ENCODE measurements at regions not wholly inside any gene's neighbourhood (a gene's known extent, or its start where the extent isn't known, plus 50 kb on each side); places are given as distances from the start of the nearest gene placed in this dataset.

DNA sequence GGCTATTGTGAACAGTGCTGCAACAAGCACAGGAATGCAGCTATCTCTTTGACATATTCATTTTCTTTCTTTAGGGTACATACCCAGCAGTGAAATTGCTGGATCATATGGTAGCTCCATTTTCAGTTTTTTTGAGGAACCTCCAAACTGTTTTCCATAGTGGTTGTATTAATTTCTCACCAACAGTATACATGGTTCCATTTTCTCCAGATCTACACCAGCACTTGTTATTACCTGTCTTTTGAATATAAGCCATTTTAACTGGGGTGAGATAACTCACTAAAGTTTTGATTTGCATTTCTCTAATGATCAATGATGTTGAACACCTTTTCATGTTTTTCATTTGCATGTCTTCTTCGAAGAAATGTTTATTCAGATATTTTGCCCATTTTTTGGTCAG lies 241.1 kb upstream of the AGTR2 start:
- no peak for DNase-seq (ENCODE audit: insufficient read length)
- FAIRE-seq, result peak; percentile 46
- TF ChIP-seq TAF1 (IDR thresholded peaks at IDR 0.05; ENCODE audit: borderline replicate concordance, low read depth, low read length) (no peak), POLR2A (IDR thresholded peaks at IDR 0.05; ENCODE audit: low read depth, low read length) (no peak), POLR2AphosphoS5 (IDR thresholded peaks at IDR 0.05; ENCODE audit: low read depth, low read length) (no peak)

DNA sequence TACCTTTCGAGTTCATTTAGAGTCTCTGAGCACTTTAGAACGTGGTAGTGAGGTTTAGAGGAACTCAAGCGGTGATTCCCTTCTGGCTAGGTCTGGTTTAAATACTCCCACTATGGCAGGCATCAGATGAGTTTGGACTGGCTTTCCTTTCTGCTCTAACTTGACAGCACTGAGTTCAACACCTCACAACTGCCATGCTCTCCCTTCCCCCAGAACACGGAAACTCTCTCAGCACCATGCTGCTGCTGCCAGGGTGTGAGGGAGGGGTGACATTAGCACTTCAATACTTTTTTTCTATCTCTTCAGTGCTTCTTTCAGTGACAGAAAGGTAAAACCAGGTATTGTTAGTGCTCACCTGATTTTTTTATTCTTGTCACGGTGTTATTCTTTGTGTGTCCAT lies 234.5 kb upstream of the AGTR2 start:
- TF ChIP-seq TAF1 (IDR thresholded peaks at IDR 0.05; ENCODE audit: borderline replicate concordance, low read depth, low read length) (no peak), POLR2AphosphoS5 (IDR thresholded peaks at IDR 0.05; ENCODE audit: low read depth, low read length) (no peak), POLR2A (IDR thresholded peaks at IDR 0.05; ENCODE audit: low read depth, low read length) (no peak)
- no peak for FAIRE-seq

DNA sequence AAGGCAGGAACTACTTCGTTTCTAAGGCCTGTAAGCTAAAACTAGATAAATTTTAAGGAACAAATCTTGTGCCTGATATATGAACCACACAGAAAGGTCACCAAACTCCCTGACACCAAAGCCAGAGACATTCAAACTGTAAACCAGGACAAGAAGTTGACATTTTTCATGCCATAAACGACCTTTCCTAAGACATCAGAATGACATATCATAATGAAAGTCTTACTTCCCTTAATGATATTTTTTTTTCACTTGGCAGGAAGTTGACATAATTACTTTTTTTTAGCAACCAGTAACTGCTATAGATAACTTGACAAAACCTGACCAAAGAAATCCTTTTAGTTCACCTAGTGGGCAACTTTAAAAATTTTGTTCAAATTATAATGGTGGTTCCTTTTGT lies 231.5 kb upstream of the AGTR2 start:
- FAIRE-seq (peak; percentile 79), DNase-seq (ENCODE audit: insufficient read length) (no peak)

More for the DNA sequence above, 234.5 kb upstream of the AGTR2 start:
- no peak for DNase-seq (ENCODE audit: insufficient read length)

DNA sequence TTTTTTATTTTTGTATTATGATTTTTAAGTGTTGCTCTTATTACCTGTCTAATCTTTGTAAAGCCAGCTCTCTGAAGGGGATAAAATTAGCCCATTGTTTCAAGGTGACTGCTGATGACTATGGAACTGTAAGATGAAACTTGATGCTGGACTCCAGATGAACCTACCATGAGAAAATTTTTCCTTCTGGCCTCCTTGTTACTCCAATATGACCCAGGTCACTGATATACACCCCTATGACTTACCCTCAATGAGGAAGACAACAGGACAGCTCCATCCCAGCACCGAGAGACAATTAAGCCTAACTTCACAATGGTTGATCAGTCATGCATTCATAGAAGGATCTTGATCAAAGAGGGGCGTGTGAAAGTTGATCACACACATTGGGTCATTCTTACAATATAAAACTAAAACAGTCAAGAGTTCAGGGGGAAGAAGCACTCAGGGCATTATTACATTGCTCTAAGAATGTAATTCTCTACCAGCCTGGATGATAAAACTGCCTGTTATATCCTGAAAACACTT lies 230.8 kb upstream of the AGTR2 start:
- TF ChIP-seq TAF1 (IDR thresholded peaks at IDR 0.05; ENCODE audit: borderline replicate concordance, low read depth, low read length) (no peak), POLR2A (IDR thresholded peaks at IDR 0.05; ENCODE audit: low read depth, low read length) (no peak), POLR2AphosphoS5 (IDR thresholded peaks at IDR 0.05; ENCODE audit: low read depth, low read length) (no peak)
- no peak for DNase-seq (ENCODE audit: insufficient read length)
- FAIRE-seq, result peak; percentile 79

More for the DNA sequence above, 231.5 kb upstream of the AGTR2 start:
- TF ChIP-seq POLR2AphosphoS5 (IDR thresholded peaks at IDR 0.05; ENCODE audit: low read depth, low read length), result no peak
- no peak for TF ChIP-seq TAF1 (IDR thresholded peaks at IDR 0.05; ENCODE audit: borderline replicate concordance, low read depth, low read length)
- no peak for TF ChIP-seq POLR2A (IDR thresholded peaks at IDR 0.05; ENCODE audit: low read depth, low read length)

DNA sequence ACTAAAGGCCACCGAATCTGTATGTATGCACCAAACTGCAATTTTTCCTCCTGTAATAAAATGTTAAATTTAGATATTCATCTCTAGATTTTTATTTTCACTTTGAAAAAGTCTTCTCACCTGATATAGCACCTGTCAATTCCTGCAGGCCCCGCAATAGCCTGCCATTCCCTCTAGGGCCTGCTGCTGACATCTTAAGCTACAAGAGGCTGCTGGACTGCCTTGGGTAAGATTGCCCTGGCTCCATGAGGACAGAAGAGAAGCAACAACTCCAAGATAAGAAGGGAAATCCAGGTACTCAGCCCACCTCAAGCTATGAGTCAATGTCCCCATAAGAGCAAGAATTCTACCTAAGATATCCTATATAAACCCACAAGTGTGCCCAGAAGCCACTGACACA lies 230.2 kb upstream of the AGTR2 start:
- no peak for TF ChIP-seq POLR2A (IDR thresholded peaks at IDR 0.05; ENCODE audit: low read depth, low read length)
- no peak for DNase-seq (ENCODE audit: insufficient read length)
- no peak for FAIRE-seq

DNA sequence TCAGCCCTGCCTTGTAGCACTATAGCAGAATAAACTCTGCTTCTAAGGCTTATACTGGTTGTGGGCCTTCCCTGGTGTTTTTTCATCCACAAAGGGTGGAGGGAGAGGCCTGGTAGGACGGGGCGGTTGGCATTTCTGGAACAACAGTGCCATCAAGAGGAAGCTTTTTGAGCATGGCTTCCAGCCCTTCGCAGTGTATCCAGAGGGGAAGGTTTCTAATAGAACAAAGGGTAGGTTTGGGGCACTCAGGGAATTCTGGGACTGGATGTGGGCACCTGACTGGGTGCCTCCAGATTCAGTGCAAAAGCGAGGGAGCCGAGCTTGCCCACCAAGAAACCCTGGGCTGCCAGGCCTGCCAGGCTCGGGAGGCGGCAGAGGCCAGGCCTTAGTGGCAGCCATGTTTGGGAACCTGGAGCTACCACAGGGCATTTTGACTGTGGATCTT lies 229.6 kb upstream of the AGTR2 start:
- peak; percentile 82 for FAIRE-seq

DNA sequence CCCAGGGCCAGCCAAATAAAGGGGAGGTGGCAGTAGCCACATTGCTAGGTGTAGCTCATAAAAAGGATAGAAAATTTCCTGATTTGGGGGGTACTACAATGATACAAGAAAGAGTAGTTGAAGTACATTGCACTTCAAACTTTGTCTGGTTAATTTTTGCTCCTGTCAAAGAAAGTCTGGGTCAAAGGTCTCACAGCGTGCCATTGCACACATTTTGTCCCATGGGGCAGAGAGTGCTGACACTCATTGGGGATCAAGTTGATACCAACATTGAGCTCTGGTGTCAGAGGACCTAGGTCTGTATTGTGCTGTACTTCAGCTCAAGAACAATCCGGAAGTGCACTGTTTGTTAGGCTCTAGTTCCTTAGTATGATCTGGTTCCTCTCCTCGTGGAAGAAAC lies 229.2 kb upstream of the AGTR2 start:
- TF ChIP-seq POLR2AphosphoS5 (IDR thresholded peaks at IDR 0.05; ENCODE audit: low read depth, low read length), result no peak
- TF ChIP-seq POLR2A (IDR thresholded peaks at IDR 0.05; ENCODE audit: low read depth, low read length), result no peak
- FAIRE-seq, result no peak
- DNase-seq (ENCODE audit: insufficient read length), result no peak

More for the DNA sequence above, 229.6 kb upstream of the AGTR2 start:
- TF ChIP-seq POLR2AphosphoS5 (IDR thresholded peaks at IDR 0.05; ENCODE audit: low read depth, low read length) (no peak), POLR2A (IDR thresholded peaks at IDR 0.05; ENCODE audit: low read depth, low read length) (no peak), TAF1 (IDR thresholded peaks at IDR 0.05; ENCODE audit: borderline replicate concordance, low read depth, low read length) (no peak)
- DNase-seq (ENCODE audit: insufficient read length), result no peak

DNA sequence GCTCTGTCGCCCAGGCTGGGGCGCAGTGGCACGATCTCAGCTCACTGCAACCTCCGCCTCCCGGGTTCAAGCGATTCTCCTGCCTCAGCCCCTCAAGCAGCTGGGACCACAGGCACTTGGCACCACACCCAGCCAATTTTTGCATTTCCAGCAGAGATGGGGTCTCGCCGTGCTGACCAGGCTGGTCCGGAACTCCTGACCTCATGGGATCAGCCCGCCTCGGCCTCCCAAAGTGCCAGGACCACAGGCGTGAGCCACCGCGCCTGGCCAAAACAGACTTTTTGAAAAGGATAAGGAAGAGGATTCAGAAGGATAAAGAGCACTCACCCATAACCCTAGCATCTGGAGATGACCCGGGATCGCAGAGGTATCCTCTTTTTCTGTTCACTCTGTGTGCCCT lies 224.5 kb upstream of the AGTR2 start:
- TF ChIP-seq TAF1 (IDR thresholded peaks at IDR 0.05; ENCODE audit: borderline replicate concordance, low read depth, low read length), result no peak
- no peak for TF ChIP-seq POLR2A (IDR thresholded peaks at IDR 0.05; ENCODE audit: low read depth, low read length)
- TF ChIP-seq POLR2AphosphoS5 (IDR thresholded peaks at IDR 0.05; ENCODE audit: low read depth, low read length), result no peak
- no peak for FAIRE-seq

DNA sequence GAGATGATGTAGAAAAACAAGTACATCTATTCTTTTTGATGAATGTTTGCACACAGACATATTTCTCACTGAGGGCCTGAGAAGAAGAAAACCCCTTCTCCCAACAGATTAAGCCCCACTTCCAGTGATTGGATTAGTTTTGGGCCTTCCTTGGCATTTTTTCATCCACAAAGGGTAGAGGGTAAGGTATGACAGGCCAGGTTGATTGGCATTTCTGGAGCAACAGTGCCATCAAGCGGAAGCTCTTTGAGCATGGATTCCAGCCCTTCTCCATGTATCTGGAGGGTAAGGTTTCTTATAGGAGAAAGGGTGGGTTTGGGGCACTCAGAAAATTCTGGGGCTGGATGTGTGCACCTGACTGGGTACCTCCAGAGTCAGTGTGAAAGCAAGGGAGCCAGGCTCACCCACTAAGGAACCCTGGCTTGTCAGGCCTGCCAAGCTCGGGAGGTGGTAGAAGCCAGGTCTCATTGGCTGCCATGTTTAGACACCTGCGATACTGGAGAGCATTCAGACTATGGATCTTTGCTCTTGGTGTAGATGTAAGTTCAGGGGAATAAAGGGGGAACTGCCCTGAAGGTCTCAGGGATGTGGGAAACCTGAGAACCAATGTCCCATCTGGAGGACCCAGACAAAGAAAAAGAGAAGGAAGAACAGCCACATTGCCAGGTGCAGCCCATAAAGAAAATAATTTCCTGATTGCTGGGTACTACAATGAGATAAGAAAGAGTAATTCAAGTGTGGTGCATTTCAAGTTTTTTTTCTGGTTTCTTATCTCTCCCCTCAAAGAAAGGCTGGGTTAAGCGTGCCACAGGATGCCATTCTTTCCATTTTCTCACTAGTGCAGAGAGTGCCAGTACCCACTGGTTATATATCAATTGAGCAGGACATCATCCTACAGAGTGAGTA lies 222.3 kb upstream of the AGTR2 start:
- FAIRE-seq (peak; percentile 82), DNase-seq (ENCODE audit: insufficient read length) (no peak)
- TF ChIP-seq TAF1 (IDR thresholded peaks at IDR 0.05; ENCODE audit: borderline replicate concordance, low read depth, low read length) (no peak), POLR2A (IDR thresholded peaks at IDR 0.05; ENCODE audit: low read depth, low read length) (no peak), POLR2AphosphoS5 (IDR thresholded peaks at IDR 0.05; ENCODE audit: low read depth, low read length) (no peak)

More for the DNA sequence above, 224.5 kb upstream of the AGTR2 start:
- DNase-seq (ENCODE audit: insufficient read length), result no peak

DNA sequence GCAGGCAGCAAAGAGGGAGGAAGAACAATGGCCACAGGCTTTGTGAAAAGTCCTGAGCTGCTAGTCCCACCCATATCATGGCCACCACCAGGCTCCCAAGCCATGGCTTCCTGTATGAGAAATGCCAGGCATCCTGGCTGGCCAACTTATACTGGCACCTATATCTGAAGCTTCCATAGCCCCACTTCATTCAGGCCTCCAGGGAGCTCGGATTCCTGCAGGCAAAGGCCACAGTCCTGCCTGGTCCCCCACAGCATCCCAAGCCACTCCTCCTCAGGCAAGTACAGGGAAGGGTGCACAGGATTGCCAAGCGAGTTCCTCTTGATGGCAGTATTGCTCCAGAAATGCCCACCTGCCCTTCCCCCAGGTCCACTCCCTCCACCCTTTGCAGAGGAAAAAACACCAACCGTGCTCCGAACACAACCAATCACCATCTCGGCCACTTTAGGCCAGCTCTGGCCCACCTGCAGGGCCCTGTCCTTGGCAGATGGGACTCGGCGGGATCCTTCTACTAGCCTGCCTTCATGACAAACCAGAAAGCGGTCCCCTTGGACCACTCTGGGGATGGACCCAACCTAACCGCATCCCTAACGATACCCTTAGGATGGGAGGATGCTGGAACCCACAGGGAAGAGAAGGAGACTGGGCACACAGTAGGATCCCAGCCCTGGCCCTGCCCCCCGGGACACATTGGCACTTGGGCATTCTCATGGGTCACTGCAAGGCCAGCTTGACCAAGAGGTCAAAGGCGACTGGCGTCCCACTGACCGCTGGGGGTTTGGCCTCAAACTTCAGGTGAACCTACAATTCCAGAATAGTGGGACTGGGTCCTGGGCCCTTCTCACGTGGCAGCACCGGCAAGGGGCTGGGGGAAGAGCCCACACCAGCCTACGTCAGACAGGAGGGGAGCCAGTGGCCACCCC lies 220.4 kb upstream of the AGTR2 start:
- peak; percentile 5 for FAIRE-seq
- DNase-seq (ENCODE audit: insufficient read length), result no peak

DNA sequence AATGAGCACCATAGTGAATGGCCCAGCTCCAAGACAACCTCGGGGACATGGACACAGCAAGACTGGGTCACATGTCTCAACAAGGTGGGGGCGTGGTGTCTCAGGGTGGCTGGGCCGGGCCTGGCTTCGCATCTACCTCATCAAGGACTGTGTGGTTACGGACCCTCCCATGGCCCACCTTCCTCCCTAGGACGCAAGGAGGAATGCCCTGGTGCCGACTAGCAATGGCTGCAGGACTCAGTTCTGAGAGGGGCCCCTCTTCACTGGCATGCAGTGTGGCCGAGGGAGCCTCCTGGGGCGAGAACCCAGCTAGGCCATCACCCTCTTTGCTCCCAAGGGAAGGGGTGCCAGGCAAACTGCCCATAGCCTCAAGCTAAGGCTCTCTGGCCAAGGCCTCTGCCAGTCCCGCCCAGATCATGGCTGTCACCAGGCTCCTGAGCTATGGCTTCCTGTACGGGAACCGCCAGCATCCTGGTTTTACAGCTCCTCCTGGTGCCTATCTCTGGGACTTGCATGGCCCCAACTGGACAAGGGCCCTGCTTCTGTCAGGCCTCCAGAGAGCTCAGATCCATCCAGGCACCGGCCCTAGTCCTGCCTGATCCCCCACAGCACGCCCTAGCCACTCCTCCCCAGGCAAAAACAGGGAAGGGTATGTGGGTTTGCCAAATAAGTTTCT lies 218.0 kb upstream of the AGTR2 start:
- no peak for FAIRE-seq
- no peak for TF ChIP-seq POLR2A (IDR thresholded peaks at IDR 0.05; ENCODE audit: low read depth, low read length)
- DNase-seq (ENCODE audit: insufficient read length), result no peak

More for the DNA sequence above, 220.4 kb upstream of the AGTR2 start:
- no peak for TF ChIP-seq POLR2AphosphoS5 (IDR thresholded peaks at IDR 0.05; ENCODE audit: low read depth, low read length)
- TF ChIP-seq POLR2A (IDR thresholded peaks at IDR 0.05; ENCODE audit: low read depth, low read length), result no peak
- TF ChIP-seq TAF1 (IDR thresholded peaks at IDR 0.05; ENCODE audit: borderline replicate concordance, low read depth, low read length), result no peak

All from GM12892 (cell line).